Activated gamma-delta T cell treated with Interleukin-2 at 50 U/mL for 16 hours (primary cell): ENCODE measurements at regions not wholly inside any gene's neighbourhood (a gene's known extent, or its start where the extent isn't known, plus 50 kb on each side); places are given as distances from the start of the nearest gene placed in this dataset.
"Not testable (repeated sequence)": the region's sequence is repeated elsewhere in the genome, so short reads cannot be mapped to it uniquely, and the experiment has no call there.

Experiments used
- DNase-seq: peaks from one replicate; pipeline ENCODE4 v3.0.0-alpha.2; 2020

DNA sequence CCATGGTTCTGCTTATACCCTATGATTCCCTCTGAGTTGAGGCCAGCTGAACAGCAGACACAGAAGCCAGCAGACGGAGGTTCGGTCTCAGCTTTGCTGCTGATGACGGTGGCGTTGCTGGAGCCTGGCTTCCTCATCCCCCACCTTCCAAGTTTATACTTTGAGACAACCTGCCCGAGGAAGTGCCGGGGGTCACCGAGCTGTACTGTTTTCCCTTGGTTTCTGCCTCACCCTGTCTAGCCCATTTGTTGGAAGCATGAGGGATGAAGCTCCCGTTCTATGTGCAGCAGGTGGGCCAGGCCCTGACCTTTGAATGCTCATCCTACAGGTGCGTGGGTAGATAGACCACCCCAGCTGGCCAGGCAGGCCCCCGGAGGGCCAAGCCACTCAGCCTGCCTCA, 117.3 kb downstream of the MYCN start:
- DNase-seq: no peak

DNA sequence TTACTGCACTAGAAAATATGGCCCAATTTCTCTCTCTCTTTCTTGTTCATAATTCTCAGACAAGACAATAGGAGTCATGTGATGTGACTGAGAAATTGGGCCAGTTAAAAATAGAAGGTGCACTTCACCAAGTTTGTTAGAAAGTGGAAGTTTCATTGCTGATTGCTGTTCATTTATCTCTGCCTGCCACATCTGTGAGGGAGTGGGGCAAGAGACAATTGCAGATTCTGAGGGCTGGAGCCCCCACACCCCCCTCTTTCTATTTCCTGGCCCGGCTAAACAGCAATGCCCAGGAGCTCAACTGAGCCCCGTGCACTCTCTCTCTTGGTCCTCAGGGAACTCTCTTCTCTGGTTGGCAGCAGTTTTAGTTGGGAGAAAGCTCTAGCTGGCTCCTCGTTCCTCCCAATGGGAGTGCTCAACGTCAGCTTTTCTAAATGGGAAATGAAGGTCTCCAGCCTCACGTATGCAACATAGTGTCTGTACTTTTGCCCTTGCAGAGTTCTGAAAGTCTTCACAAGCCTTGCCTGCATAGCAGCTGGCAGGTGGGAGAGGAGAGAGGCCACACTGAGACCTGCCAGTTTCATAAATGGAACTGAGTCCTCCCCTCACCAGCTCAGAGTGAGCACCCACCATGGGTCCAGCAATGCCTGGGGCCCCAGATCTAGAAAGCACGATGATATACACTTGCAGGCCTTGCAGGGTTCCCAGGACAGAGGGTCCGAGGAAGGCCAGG, 115.7 kb downstream of the MYCN start:
- no peak for DNase-seq

GRCh38 chr2:16053437-16054257, 113.3 kb downstream of the MYCN start:
- no peak for DNase-seq

GRCh38 chr2:16052571-16053052, 112.3 kb downstream of the MYCN start:
- not testable (repeated sequence) for DNase-seq

GRCh38 chr2:16051841-16052564, 111.7 kb downstream of the MYCN start:
- no peak for DNase-seq

DNA sequence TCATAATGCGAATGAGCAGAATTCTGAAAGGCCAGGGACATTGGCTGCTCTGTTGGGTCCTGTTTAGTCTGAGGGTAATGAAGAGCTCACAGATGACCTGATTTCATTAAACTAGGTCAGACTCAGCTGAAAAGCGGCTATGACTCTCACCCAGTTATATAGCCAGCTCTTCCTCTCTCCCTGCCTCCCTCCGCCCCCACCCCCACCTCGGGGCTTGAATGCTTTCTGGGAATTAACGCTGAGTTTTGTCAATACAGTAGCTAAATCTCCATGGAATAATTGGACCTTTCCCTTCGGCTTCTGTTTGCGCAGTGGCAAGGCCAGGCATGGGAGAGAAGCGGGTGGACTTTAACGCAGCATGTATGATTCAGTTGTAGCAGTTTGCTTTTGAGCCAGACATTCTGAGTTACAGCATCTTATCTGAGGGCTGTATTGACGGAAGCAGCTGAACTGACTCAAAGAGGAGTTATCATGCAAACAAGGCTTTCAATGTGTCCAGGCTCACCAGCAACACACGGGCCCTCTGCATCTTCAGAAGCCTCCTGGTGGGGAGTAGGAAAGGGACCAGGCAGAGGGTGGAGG, 110.6 kb downstream of the MYCN start:
- no peak for DNase-seq

DNA sequence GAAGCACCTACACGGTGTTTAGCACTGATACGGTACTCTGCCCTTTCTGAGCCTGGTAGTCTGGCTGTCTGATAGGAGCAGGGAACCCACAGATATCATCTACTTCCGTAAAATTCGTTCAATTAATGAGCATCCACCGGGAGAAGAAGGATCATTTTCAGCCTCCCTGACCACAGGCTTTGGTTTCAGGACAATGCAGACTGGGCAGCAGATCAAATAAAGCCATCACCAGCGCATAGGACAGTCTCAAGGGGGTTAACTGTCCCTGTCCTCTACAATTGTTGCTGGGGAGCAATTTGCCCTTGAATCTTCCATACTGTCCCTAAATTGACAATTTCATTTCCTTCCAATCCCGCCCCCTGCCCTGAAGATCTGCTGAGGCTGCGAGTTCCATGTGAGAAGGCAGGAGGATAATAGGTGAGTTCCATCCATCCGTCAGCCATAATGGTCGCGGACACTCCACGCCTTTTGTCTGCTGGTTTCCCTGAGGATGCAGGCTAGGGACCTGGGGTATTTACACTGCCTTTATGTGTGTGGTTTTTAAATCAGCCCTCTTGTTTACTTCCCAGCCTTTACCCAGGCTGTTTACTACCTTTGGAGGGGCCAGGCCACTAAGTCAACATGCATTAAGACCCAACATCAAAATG, 110.0 kb downstream of the MYCN start:
- DNase-seq: no peak

DNA sequence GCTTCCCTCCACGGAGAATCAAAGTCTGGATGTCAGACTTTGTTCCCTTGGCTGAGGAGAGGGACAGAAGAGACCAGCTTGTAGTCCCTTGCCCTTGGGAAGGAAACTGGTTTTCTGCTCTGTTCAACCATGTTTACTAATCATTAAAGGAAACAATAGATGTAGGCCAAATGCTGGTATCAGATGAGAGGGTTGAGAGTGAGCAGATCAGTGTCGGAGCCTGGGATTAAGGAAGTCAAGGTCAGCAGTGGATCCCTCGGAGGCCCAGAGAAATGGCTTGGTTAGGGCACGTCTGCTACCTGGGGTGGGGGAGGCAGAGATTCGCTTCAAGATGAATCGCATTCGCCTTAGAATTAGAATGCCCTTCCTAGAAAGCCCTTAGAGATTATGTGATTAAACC, 109.1 kb downstream of the MYCN start:
- no peak for DNase-seq

GRCh38 chr2:16048466-16048865, 108.1 kb downstream of the MYCN start:
- DNase-seq: no peak

DNA sequence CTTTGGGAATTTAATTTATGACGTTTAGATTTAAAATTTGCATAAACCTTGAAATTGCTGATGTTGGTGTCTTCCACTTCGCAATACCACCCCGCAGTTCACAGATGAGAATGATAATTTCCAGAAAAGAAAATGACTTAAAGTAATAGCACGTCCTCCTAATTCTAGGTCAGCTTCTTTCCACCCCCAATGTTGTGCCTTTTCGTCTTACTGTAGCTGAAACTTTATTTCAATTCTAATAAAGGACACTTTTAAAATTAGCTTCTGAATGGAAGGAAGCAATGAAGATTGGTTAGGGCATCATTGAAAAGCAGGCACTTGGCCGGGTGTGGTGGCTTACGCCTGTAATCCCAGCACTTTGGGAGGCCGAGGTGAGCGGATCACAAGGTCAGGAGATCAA, 107.4 kb downstream of the MYCN start:
- no peak for DNase-seq

DNA sequence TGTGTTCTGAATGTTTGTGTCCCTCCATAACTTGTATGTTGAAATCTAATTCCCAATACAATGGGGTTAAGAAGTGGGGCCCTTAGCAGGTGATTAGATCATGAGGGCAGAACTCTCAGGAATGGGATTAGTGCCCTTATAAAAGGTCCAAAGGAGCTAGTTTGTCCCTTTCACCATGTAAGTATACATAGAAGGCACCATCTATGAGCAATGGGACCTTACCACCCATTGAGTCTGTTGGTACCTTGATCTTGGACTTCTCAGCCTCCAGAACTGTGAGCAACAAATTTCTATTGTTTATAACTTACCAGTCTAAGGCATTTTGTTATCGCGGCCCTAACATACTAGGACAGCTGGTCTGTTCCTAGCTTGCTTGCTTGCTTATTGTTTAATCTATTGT, 106.3 kb downstream of the MYCN start:
- DNase-seq: no peak

GRCh38 chr2:16045653-16046352, 105.5 kb downstream of the MYCN start:
- no peak for DNase-seq

GRCh38 chr2:16044946-16045456, 104.7 kb downstream of the MYCN start:
- no peak for DNase-seq

DNA sequence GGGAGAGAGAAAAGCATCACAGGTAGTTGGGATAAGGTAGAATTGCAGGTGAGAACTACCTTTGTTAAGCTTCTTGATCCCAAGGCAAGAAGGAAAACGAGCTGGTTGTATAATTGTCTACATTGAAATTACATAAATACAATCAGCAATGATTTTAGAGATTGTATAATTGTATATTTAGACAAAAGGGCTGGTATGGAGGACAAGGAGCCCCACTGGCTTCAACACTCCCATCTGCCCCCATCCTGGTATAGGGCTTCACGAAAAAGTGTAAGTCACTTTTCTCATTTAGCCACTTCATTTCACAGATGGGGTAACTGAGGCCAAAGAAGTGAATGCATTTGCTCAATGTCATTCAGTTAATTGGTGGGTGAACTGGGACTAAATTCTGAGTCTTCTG, 103.3 kb downstream of the MYCN start:
- no peak for DNase-seq

GRCh38 chr2:16043192-16043591, 102.8 kb downstream of the MYCN start:
- DNase-seq: no peak

DNA sequence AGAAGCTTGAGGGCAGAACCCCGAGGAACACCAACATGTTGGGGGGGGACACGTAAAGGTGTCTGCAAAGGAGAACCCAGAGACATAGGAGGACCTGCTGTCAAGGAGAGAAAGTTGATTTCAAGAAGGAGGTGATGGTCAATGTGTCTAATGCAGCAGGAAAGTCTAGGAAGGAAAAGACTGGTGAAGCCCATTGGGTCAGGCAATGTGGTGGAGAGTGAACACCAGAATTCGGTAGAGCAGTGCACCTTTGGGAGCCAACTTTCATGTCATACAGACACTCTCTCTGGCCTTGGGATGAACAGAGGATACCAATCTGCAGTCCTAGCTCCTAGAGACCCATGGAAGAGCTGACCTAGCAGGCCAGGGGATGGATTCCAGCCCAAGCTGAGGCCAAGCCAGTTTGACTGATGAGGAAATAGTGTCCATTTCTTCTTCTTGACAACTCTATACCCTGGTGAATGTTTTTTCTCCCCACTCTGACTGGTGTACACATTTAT, 101.9 kb downstream of the MYCN start:
- no peak for DNase-seq

- DNase-seq: no peak
Measured at GRCh38 chr2:16040271-16041010, 100.1 kb downstream of the MYCN start.

DNA sequence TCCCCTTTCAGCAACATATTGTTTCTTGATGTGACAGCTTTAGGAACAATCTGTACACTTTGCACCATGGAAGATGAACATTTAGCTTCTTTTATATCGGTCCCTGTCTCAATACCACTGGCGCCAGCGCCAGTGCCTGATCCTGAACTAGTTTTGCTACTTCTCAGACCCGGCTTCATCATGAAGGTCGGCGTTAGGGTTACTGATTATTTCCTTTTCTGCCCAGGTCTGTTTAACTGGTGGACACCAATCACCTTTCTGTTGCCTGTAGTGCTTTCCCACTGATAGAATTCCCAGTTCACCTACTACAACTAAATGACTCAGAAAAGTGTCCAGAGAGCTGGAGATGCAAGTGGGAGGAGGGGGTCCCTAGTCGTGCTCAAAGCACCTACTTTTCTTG, 99.5 kb downstream of the MYCN start:
- no peak for DNase-seq

DNA sequence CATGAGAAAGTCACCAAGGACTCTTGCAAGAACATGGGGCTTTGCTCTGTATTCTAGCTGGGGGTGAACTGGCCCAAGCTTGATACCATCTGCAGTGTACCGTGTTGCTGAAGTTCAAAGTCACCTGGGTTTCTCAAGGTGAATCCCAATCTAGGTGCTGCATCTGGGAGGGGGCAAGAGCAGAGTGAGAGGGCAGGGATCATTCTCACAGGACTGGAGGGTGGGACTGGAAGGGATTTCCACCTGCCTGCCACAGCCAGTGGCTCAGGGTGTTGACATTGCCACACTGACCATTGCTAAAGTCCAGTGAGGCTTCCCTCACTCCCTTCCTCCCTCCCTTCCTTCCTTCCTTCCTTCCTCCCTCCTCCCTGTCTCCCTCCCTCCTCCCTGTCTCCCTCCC, 98.7 kb downstream of the MYCN start:
- DNase-seq: no peak

GRCh38 chr2:16038621-16039020, 98.3 kb downstream of the MYCN start:
- no peak for DNase-seq
